Neural crest cell (in vitro differentiated cells): ENCODE measurements at regions not wholly inside any gene's neighbourhood (a gene's known extent, or its start where the extent isn't known, plus 50 kb on each side); places are given as distances from the start of the nearest gene placed in this dataset.
"Not testable (repeated sequence)": the region's sequence is repeated elsewhere in the genome, so short reads cannot be mapped to it uniquely, and the experiment has no call there.

Experiments
- DNase-seq: peaks from one replicate; pipeline ENCODE4 v3.0.0; 2021; ENCODE audit warnings: low read depth, mixed read lengths, low spot score
- H3K27ac Mint-ChIP-seq: one replicate; pipeline ENCODE4 v1.8.0; 2021; ENCODE audit warnings: mild to moderate bottlenecking, mixed read lengths; ENCODE audit not compliant: unreplicated experiment
- H3K27me3 Mint-ChIP-seq: 2 replicates; pipeline ENCODE4 v1.8.0; 2021; ENCODE audit warnings: low read depth, mild to moderate bottlenecking, mixed read lengths
- H3K36me3 Mint-ChIP-seq: 2 replicates; pipeline ENCODE4 v1.8.0; 2021; ENCODE audit warnings: low read depth, mild to moderate bottlenecking, mixed read lengths
- H3K4me1 Mint-ChIP-seq: 2 replicates; pipeline ENCODE4 v1.8.0; 2021; ENCODE audit warnings: mixed read lengths
- H3K4me3 Mint-ChIP-seq: one replicate; pipeline ENCODE4 v1.8.0; 2021; ENCODE audit warnings: mild to moderate bottlenecking, mixed read lengths
- H3K9me3 Mint-ChIP-seq: 2 replicates; pipeline ENCODE4 v1.8.0; 2021; ENCODE audit warnings: mixed read lengths
- TF ChIP-seq, protein P1 (sequence below): fragments of 200-600 bp; sonication (generic); conservative IDR thresholded peaks from 2 replicates; pipeline ENCODE4 v1.5.0; 2021; ENCODE audit warnings: antibody characterized with exemption, mild to moderate bottlenecking

GRCh38 chr13:27355894-27356293 is 68.5 kb upstream of the GTF3A start:
- H3K4me1 Mint-ChIP-seq: peaks cover 17% of the 10 kb centered on the region
- no peaks in the 10 kb centered on the region for H3K9me3 Mint-ChIP-seq
- DNase-seq: no peak
- peaks cover 29% of the 10 kb centered on the region for H3K27me3 Mint-ChIP-seq
- no peak overlapping the region for H3K4me3 Mint-ChIP-seq
- no peaks in the 10 kb centered on the region for H3K36me3 Mint-ChIP-seq
- H3K27ac Mint-ChIP-seq: no peak overlapping the region
- TF ChIP-seq, protein P1, sequence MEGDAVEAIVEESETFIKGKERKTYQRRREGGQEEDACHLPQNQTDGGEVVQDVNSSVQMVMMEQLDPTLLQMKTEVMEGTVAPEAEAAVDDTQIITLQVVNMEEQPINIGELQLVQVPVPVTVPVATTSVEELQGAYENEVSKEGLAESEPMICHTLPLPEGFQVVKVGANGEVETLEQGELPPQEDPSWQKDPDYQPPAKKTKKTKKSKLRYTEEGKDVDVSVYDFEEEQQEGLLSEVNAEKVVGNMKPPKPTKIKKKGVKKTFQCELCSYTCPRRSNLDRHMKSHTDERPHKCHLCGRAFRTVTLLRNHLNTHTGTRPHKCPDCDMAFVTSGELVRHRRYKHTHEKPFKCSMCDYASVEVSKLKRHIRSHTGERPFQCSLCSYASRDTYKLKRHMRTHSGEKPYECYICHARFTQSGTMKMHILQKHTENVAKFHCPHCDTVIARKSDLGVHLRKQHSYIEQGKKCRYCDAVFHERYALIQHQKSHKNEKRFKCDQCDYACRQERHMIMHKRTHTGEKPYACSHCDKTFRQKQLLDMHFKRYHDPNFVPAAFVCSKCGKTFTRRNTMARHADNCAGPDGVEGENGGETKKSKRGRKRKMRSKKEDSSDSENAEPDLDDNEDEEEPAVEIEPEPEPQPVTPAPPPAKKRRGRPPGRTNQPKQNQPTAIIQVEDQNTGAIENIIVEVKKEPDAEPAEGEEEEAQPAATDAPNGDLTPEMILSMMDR: no peak

GRCh38 chr13:27358420-27358819 is 66.0 kb upstream of the GTF3A start:
- Mint-ChIP-seq H3K27ac (no peak overlapping the region), H3K4me1 (peaks cover 16% of the 10 kb centered on the region), H3K36me3 (no peaks in the 10 kb centered on the region), H3K9me3 (no peaks in the 10 kb centered on the region), H3K27me3 (peaks cover 43% of the 10 kb centered on the region), H3K4me3 (no peak overlapping the region)
- no peak for DNase-seq
- TF ChIP-seq, protein P1: no peak

DNA sequence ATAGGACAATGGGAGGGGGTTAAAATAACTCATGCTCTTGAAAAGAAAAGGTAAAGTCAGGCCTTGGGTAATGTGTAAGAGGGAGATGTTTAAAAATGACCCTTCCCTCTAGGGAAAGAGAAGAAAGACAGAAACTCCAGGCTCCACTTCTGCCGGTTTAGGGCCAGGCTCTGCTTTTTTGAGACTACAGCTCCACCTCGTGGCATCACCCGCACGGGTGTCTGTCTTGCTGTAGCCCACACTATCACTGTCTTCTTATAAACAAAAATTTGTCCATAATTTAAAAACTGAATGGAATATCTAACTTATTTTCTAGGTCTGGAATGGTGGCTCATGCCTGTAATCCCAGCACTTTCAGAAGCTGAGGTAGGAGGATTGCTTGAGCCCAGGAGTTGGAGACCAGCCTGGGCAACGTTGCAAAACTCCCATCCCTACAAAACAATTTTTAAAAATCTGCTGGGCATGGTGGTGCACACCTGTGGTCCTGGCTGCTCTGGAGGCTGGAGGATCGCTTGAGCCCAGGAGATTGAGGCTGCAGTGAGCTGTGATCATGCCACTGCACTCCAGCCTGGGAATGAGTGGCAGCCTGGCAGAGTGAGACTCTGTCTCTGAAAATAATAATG is 65.1 kb upstream of the GTF3A start:
- Mint-ChIP-seq H3K36me3 (no peaks in the 10 kb centered on the region), H3K27ac (no peak overlapping the region), H3K4me1 (peaks cover 7% of the 10 kb centered on the region), H3K27me3 (peaks cover 48% of the 10 kb centered on the region), H3K4me3 (no peak overlapping the region), H3K9me3 (no peaks in the 10 kb centered on the region)
- peak; percentile 63 for DNase-seq
- TF ChIP-seq, protein P1: peak; percentile 91

GRCh38 chr13:27360562-27360961 is 63.9 kb upstream of the GTF3A start:
- H3K4me1 Mint-ChIP-seq: peaks cover 4% of the 10 kb centered on the region
- no peak overlapping the region for H3K4me3 Mint-ChIP-seq
- H3K27ac Mint-ChIP-seq: no peak overlapping the region
- no peaks in the 10 kb centered on the region for H3K9me3 Mint-ChIP-seq
- peaks cover 54% of the 10 kb centered on the region for H3K27me3 Mint-ChIP-seq
- TF ChIP-seq, protein P1: no peak
- no peaks in the 10 kb centered on the region for H3K36me3 Mint-ChIP-seq
- no peak for DNase-seq

- Mint-ChIP-seq H3K27ac (no peak overlapping the region), H3K4me3 (peak overlapping the region; percentile 83), H3K36me3 (no peaks in the 10 kb centered on the region), H3K9me3 (no peaks in the 10 kb centered on the region), H3K27me3 (peaks cover 62% of the 10 kb centered on the region), H3K4me1 (peaks cover 4% of the 10 kb centered on the region)
- TF ChIP-seq, protein P1: peak; percentile 97
- DNase-seq: peak; percentile 93
Observed at GRCh38 chr13:27362064-27362751, 62.2 kb upstream of the GTF3A start.

- not testable (repeated sequence) for H3K4me1 Mint-ChIP-seq, H3K36me3 Mint-ChIP-seq, H3K27ac Mint-ChIP-seq, DNase-seq, H3K9me3 Mint-ChIP-seq
- Mint-ChIP-seq H3K4me3 (peak overlapping the region; percentile 47), H3K27me3 (peaks cover 73% of the 10 kb centered on the region)
Observed at GRCh38 chr13:27363637-27364036, 60.8 kb upstream of the GTF3A start.
